Fibroblast of mammary gland (primary cell): ENCODE measurements at regions not wholly inside any gene's neighbourhood (a gene's known extent, or its start where the extent isn't known, plus 50 kb on each side); places are given as distances from the start of the nearest gene placed in this dataset.

Experiments used
- DNase-seq: peaks from one replicate; pipeline ENCODE4 v3.0.0-alpha.2; 2010; ENCODE audit warnings: low read depth
- H3K4me3 ChIP-seq: 2 replicates; pipeline ENCODE4 v1.5.1; 2011; ENCODE audit warnings: low read depth, mild to moderate bottlenecking, low read length, moderate library complexity; ENCODE audit not compliant: control insufficient read depth
- TF ChIP-seq, protein P1 (sequence below): conservative IDR thresholded peaks from 2 replicates; pipeline ENCODE4 v1.5.1; 2011; ENCODE audit warnings: low read depth, low read length, inconsistent platforms; ENCODE audit not compliant: control insufficient read depth, insufficient read depth

DNA sequence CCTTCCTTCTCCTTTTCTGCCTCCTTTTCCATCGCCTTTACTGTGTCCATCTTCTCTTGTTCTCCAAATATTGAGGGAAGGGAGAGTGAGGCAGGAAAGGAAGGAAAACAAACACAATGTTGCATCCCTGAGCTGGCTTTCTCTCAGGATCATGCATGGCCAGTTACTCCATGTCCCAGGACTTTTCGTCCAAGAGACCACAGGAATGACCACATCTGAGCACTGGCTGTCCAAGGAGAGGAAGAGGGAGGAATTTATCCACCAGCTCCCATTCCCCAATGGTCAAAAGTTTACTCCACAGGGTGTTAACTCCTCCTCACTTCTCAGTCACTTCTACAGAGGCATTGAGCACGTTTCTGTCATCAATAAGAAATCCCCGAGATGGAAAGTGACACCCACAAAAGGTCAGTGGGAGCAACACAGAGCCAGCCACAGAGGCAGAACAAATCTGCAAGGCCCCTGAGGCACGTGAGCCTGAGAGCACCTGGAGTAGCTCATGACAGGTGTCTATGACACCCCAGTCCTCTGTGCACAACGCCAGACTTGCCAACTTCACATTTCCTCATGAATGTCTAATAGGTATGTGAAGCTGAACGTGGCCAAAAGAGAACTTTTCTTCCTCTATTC, 177.3 kb upstream of the NUDT4 start:
- TF ChIP-seq, protein P1, sequence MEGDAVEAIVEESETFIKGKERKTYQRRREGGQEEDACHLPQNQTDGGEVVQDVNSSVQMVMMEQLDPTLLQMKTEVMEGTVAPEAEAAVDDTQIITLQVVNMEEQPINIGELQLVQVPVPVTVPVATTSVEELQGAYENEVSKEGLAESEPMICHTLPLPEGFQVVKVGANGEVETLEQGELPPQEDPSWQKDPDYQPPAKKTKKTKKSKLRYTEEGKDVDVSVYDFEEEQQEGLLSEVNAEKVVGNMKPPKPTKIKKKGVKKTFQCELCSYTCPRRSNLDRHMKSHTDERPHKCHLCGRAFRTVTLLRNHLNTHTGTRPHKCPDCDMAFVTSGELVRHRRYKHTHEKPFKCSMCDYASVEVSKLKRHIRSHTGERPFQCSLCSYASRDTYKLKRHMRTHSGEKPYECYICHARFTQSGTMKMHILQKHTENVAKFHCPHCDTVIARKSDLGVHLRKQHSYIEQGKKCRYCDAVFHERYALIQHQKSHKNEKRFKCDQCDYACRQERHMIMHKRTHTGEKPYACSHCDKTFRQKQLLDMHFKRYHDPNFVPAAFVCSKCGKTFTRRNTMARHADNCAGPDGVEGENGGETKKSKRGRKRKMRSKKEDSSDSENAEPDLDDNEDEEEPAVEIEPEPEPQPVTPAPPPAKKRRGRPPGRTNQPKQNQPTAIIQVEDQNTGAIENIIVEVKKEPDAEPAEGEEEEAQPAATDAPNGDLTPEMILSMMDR: no peak
- H3K4me3 ChIP-seq: no peak overlapping the region
- DNase-seq: peak; percentile 30

DNA sequence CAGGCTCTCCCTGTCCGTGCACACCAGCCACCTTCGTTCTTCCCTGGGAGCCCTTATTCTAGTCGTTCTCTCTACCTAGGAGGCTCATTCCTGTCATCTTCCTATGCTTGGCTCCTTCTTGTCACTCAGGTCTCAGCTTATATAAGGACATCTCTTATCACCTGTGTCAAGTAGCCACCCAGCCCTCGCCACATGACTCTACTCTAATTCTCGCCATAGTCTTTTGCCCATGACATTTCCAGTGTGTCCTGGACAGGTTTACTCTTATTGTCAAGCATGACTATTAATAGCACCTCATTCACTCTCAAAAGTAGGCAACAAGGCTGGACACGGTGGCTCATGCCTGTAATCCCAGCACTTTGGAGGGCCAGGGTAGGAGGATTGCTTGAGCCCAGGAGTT, 175.7 kb upstream of the NUDT4 start:
- TF ChIP-seq, protein P1: no peak
- no peak overlapping the region for H3K4me3 ChIP-seq
- DNase-seq: no peak

DNA sequence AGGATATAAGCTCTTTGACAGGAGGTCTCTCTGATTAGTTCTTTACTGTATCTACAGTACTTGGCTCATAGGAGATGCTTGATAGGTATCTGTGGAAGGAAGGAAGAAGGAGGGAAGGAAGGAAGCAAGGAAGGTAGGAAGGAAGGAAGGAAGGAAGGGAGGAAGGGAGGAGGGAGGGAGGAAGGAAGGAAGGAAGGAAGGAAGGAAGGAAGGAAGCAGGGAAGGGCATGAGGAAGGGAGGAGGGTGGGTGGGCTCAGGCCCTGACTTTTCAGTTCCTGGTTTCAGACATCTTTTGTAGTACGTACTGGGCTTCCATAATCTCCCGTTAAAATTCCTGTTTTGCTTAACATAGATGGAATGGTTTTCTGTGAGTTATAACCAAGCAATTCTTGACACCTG, 175.0 kb upstream of the NUDT4 start:
- DNase-seq: no peak
- TF ChIP-seq, protein P1: no peak
- H3K4me3 ChIP-seq: no peak overlapping the region

DNA sequence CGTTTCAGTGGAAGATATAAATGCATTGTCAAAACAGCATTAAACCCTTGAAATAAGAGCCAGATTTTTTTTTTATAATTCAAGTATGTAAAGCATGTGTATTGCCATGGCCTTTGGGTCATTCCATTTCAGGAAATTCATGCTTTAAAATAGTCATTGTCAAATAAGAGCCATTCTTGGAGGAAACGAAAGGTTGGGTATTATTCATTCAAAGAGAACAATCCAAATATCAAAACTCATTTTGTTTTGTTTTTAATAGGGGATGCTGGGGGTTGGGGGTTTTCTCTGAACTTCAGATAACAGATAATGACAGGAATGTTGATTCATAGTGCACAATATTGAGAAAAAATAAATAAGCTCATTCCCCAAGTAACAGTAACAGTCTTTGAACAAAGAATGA, 174.4 kb upstream of the NUDT4 start:
- no peak for DNase-seq
- no peak overlapping the region for H3K4me3 ChIP-seq
- TF ChIP-seq, protein P1: no peak

DNA sequence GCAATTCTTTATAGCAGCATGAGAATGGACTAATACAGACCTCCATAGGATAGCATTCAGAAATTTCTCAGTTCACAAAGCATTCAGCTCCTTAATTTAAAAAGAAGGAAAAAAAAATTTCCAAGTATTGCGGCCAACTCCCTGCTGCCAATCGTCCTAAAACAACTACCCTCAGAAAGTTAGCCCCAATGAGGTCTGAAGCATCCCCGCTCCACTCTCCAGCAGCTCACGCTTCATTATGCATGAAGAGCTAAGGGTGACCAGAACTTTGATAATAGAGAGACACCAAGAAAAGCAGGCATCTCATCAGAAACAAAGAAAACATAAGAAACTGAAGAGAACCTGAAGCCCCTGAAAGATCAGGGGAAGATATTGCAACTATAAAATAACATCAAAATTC, 172.8 kb upstream of the NUDT4 start:
- no peak for DNase-seq
- TF ChIP-seq, protein P1: no peak
- no peak overlapping the region for H3K4me3 ChIP-seq

DNA sequence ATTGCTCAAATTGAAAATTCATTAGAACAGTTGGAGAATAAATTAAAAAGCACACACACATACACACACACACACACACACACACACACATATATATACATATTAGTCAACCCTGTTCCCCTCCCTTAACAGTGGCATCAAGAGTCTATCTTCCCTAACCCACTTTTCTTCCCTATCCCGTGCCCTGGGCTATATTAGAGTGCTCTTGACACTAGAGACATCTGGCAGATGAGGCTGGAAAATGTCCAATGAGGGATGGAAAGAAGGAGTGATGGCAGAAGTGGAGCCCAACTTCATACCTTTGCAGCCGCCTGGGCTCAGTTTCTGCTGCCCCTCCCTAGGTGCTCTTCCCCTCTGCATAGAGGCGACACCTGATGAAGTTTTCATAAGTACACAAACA, 172.4 kb upstream of the NUDT4 start:
- DNase-seq: no peak
- H3K4me3 ChIP-seq: no peak overlapping the region
- TF ChIP-seq, protein P1: no peak

DNA sequence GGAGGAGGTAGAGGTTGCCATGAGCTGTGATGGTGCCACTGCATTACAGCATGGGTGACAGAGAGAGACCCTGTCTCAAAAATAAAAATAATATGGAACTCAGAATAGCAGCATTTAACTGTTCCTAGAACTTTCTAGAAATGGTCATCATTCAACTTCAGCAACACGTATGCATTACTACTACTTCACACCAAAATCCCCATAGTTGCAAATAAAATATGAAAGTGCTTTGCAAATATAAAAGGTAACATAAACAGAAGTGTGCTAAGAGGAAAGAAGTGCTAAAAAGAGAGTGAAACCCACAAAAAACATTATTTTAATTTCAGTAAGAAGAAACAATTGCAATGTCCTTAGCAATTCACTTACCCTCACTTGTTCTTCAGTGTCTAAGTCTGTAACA, 169.7 kb upstream of the NUDT4 start:
- no peak overlapping the region for H3K4me3 ChIP-seq
- TF ChIP-seq, protein P1: no peak
- no peak for DNase-seq
